ENCODE measurements at regions not wholly inside any gene's neighbourhood (a gene's known extent, or its start where the extent isn't known, plus 50 kb on each side); places are given as distances from the start of the nearest gene placed in this dataset.
A peak's percentile ranks its signal among the peaks of the same experiment; 100 is the strongest.

DNA sequence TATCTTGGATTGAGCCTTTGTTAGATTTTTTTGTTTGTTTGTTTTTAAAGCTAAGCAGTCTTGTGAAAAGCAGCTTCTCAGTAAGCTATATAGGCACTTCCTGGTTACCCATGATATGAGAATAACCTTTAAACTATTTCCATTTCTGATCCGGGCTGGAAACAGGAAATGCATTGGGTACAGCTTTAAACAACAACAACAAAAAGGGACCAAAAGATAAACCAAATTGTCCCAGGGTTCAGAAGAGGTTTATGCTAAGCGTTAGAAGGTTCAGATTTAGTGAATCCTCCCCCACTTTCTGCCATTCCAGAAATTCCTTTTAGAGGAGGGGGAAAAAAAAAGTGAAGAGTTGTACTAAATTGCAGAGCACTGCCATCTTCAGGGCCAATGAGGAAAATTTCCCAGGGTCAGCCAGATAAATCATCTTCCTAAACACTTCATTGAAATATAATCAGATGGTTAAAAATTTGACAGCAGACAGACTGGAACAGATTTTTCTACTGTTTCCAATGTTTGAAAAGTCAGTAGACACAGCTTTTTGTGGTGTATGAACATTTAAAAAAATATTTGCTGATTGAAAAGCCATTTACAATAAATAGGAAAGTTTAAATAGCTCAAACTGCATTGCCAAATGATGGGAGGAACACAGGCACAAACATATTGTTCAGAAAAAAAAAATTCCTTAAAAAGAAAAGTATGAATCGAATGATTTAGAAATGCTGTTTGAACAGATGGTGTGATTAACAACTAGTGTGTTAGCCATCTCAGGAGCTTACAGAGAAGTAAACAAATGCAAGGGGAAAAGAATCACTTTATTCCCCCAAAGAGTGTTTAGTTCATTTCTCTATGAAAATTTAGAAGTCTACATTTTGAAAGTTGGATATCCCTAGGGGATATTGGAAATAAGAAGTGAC lies 189.9 kb upstream of the TANK start:
- Histone ChIP-seq H3K4me3 (ENCODE audit: control insufficient read depth in 2 of 3, extremely low read depth in 1 of 3, insufficient read depth in 2 of 3, low read depth in 1 of 3, low read length in 3 of 3) (no peak overlapping the region), H4K20me1 (ENCODE audit: control insufficient read depth, extremely low read depth, insufficient read depth, low read length) (no peaks in the 10 kb centered on the region), H3K36me3 (ENCODE audit: control insufficient read depth in 2 of 2, extremely low read depth in 1 of 2, insufficient read depth in 2 of 2, low read length in 2 of 2) (no peaks in the 10 kb centered on the region), H3K4me2 (ENCODE audit: control insufficient read depth, extremely low read depth, insufficient read depth, low read depth, low read length) (peak overlapping the region; percentile 76), H3K9me1 (ENCODE audit: control insufficient read depth, extremely low read depth, insufficient read depth, low read length) (no peaks in the 10 kb centered on the region), H3K9ac (ENCODE audit: control insufficient read depth, extremely low read depth, insufficient read depth, low read length) (no peak overlapping the region), H3K4me1 (ENCODE audit: control insufficient read depth, extremely low read depth, insufficient read depth, low read length) (peaks cover 12% of the 10 kb centered on the region), H3K27me3 (ENCODE audit: control insufficient read depth, extremely low read depth, insufficient read depth, low read length) (no peaks in the 10 kb centered on the region), H3K9me3 (ENCODE audit: control insufficient read depth, low read depth, low read length) (no peaks in the 10 kb centered on the region), H3K27ac (ENCODE audit: control insufficient read depth, insufficient read depth, low read length) (peak overlapping the region; percentile 54), H3K79me2 (ENCODE audit: control insufficient read depth, insufficient read depth, low read length) (no peaks in the 10 kb centered on the region), H2AFZ (ENCODE audit: control insufficient read depth, low read length) (peak overlapping the region; percentile 94)
- dilution Hi-C loops (cut with MboI; ENCODE audit: extremely low pct_ligation_motif_present, low sequenced_read_pairs) = no loop called here
- TF ChIP-seq EZH2 (IDR thresholded peaks at IDR 0.05; ENCODE audit: low read length) = no peak
- TF ChIP-seq, protein P1, sequence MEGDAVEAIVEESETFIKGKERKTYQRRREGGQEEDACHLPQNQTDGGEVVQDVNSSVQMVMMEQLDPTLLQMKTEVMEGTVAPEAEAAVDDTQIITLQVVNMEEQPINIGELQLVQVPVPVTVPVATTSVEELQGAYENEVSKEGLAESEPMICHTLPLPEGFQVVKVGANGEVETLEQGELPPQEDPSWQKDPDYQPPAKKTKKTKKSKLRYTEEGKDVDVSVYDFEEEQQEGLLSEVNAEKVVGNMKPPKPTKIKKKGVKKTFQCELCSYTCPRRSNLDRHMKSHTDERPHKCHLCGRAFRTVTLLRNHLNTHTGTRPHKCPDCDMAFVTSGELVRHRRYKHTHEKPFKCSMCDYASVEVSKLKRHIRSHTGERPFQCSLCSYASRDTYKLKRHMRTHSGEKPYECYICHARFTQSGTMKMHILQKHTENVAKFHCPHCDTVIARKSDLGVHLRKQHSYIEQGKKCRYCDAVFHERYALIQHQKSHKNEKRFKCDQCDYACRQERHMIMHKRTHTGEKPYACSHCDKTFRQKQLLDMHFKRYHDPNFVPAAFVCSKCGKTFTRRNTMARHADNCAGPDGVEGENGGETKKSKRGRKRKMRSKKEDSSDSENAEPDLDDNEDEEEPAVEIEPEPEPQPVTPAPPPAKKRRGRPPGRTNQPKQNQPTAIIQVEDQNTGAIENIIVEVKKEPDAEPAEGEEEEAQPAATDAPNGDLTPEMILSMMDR (optimal IDR thresholded peaks at IDR 0.05 in 1 of 3, IDR thresholded peaks at IDR 0.05 in 1 of 3, conservative IDR thresholded peaks at IDR 0.05 in 1 of 3; ENCODE audit: extremely low read depth in 1 of 3, insufficient read depth in 2 of 3, low read length in 3 of 3) = peak; percentile 36 to 65 (median 63)
- peak; percentile 65 for FAIRE-seq
- no peak for DNase-seq (ENCODE audit: low read depth, low spot score)

DNA sequence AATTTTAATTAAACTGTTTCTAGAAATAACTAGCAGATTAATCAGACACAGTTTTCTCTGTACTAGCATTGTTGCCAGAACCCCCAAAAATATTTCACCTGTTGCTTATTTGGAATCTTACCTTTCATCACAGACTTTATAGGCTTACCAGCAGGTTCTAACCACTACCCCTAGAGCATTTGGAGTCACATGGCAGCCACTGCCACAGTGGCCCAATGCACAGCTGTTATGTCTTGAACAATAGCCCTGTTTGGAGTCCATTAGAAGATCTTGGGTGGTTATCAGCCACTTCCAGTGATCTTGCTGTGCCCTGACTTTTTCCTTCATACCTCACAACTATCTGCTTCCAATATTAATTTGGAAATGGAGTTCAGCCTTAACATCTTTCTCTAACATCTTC lies 186.2 kb upstream of the TANK start:
- no peak overlapping the region for H3K4me3 ChIP-seq (ENCODE audit: control insufficient read depth in 2 of 3, extremely low read depth in 1 of 3, insufficient read depth in 2 of 3, low read depth in 1 of 3, low read length in 3 of 3)
- H3K36me3 ChIP-seq (ENCODE audit: control insufficient read depth in 2 of 2, extremely low read depth in 1 of 2, insufficient read depth in 2 of 2, low read length in 2 of 2) = no peaks in the 10 kb centered on the region
- no peak for FAIRE-seq
- no peak overlapping the region for H2AFZ ChIP-seq (ENCODE audit: control insufficient read depth, low read length)
- no peak overlapping the region for H3K4me2 ChIP-seq (ENCODE audit: control insufficient read depth, extremely low read depth, insufficient read depth, low read depth, low read length)
- H3K27me3 ChIP-seq (ENCODE audit: control insufficient read depth, extremely low read depth, insufficient read depth, low read length) = no peaks in the 10 kb centered on the region
- H3K9me3 ChIP-seq (ENCODE audit: control insufficient read depth, low read depth, low read length) = no peaks in the 10 kb centered on the region
- no peaks in the 10 kb centered on the region for H4K20me1 ChIP-seq (ENCODE audit: control insufficient read depth, extremely low read depth, insufficient read depth, low read length)
- no peak for TF ChIP-seq EZH2 (IDR thresholded peaks at IDR 0.05; ENCODE audit: low read length)
- TF ChIP-seq, protein P1 (optimal IDR thresholded peaks at IDR 0.05 in 1 of 3, IDR thresholded peaks at IDR 0.05 in 1 of 3, conservative IDR thresholded peaks at IDR 0.05 in 1 of 3; ENCODE audit: extremely low read depth in 1 of 3, insufficient read depth in 2 of 3, low read length in 3 of 3) = no peak
- no peak overlapping the region for H3K27ac ChIP-seq (ENCODE audit: control insufficient read depth, insufficient read depth, low read length)
- H3K4me1 ChIP-seq (ENCODE audit: control insufficient read depth, extremely low read depth, insufficient read depth, low read length) = peaks cover 22% of the 10 kb centered on the region
- dilution Hi-C loops (cut with MboI; ENCODE audit: extremely low pct_ligation_motif_present, low sequenced_read_pairs) = no loop called here
- no peak overlapping the region for H3K9ac ChIP-seq (ENCODE audit: control insufficient read depth, extremely low read depth, insufficient read depth, low read length)
- H3K9me1 ChIP-seq (ENCODE audit: control insufficient read depth, extremely low read depth, insufficient read depth, low read length) = no peaks in the 10 kb centered on the region
- no peak for DNase-seq (ENCODE audit: low read depth, low spot score)
- H3K79me2 ChIP-seq (ENCODE audit: control insufficient read depth, insufficient read depth, low read length) = no peaks in the 10 kb centered on the region

All from keratinocyte (primary cell).